AG09319 (cell line): ENCODE measurements at regions not wholly inside any gene's neighbourhood (a gene's known extent, or its start where the extent isn't known, plus 50 kb on each side); places are given as distances from the start of the nearest gene placed in this dataset.

Experiments used
- DNase-seq: peaks from one replicate; pipeline ENCODE4 v3.0.0-alpha.2; 2010; ENCODE audit warnings: low read depth; ENCODE audit errors: extremely low read depth
- CTCF ChIP-seq: IDR thresholded peaks from 2 replicates; pipeline ENCODE4 v1.5.1; 2011; ENCODE audit warnings: low read depth, mild to moderate bottlenecking, inconsistent platforms, low read length, moderate library complexity

DNA sequence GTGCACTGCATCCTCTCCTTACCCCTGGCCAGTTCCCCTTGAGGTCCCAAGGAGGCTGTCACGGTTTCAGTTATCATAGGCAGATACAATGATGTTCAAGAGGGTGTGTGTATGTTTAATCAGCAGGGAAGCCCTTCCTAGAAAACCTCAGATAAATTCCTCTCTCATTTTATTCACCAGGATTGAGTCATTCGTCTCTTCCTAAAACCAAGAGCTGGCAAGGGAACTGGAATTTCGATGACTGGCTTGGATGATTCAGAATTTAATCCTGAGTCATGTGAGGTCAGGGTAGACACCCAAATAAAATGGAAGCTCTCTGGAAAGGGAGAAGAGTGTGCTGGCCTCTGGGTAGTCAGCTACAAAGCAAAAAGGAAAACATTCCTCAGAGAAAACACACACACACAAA, 106.2 kb upstream of the RAPGEF2 start:
- DNase-seq, result peak; percentile 69

DNA sequence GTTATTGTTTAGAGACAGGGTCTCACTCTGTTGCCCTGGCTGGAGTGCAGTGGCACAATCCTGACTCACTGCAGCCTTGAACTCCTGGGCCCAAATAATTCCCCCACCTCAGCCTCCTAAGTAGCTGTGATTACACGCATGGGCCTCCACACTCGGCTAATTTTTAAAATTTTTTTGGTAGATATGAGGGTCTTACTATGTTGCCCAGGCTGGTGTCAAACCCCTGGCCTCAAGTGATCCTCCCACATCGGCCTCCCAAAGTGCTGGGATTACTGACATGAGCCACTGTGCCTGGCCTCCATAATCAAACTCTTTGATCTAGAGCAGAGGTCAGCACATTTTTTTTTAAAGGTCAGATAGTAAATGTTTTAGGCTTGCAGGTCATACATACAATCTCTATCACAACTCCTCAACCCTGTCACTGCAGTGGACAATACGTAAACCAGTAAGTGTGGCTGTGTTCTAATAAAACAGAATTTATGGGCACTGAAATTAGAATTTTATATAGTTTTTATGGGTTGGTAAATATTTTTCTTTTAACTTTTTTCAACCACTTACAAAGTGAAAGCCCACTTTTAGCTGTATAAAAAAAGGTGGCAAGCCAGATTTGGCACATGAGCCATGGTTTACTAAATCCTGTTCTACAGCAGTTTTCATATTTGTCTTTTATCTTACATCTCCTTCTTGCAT, 105.1 kb upstream of the RAPGEF2 start:
- no peak for TF ChIP-seq CTCF
- DNase-seq, result no peak

More for the DNA sequence above, 106.2 kb upstream of the RAPGEF2 start:
- TF ChIP-seq CTCF, result no peak; the same call in 1 of the 2 replicates

DNA sequence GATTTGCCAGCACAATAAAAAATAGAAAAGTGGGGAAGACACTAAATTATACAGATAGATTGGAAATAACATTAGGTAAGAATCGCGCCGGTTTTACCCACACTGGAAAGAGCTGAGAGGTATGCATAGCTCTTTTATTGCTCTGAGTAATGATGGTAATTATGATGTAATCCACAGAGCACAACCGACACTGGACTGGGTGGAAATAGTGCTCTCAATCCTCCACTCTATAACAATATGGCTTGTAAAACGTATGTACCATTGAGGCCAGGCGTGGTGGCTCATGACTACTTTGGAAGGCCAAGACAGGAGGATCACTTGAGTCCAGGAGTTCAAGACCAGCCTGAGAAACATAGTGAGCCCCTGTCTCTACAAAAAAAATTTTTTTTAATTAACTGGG, 104.3 kb upstream of the RAPGEF2 start:
- no peak for DNase-seq
- no peak for TF ChIP-seq CTCF

- no peak for DNase-seq
- TF ChIP-seq CTCF, result no peak
Measured at GRCh38 chr4:158999166-158999682, 103.7 kb upstream of the RAPGEF2 start.

DNA sequence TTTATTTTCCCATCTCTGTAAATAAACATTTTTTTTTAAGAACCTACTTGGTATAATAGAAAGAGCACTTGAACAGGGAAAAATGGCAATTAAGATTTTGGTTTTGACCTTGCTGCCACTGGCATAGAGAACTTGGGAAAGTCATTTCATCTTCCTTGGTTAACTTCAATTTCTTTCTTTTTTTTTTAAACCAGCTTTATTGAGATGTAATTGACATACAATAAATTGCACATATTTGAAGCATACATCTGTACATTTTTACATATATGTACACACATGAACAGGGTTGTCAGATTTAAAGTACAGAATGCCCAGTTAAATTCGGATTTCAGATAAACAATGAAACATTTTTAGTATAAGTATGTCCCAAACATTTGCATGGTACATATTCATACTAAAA, 103.0 kb upstream of the RAPGEF2 start:
- TF ChIP-seq CTCF, result no peak

GRCh38 chr4:159002950-159003349, 99.9 kb upstream of the RAPGEF2 start:
- no peak for DNase-seq
- TF ChIP-seq CTCF, result no peak

More for the DNA sequence above, 103.0 kb upstream of the RAPGEF2 start:
- DNase-seq, result no peak

DNA sequence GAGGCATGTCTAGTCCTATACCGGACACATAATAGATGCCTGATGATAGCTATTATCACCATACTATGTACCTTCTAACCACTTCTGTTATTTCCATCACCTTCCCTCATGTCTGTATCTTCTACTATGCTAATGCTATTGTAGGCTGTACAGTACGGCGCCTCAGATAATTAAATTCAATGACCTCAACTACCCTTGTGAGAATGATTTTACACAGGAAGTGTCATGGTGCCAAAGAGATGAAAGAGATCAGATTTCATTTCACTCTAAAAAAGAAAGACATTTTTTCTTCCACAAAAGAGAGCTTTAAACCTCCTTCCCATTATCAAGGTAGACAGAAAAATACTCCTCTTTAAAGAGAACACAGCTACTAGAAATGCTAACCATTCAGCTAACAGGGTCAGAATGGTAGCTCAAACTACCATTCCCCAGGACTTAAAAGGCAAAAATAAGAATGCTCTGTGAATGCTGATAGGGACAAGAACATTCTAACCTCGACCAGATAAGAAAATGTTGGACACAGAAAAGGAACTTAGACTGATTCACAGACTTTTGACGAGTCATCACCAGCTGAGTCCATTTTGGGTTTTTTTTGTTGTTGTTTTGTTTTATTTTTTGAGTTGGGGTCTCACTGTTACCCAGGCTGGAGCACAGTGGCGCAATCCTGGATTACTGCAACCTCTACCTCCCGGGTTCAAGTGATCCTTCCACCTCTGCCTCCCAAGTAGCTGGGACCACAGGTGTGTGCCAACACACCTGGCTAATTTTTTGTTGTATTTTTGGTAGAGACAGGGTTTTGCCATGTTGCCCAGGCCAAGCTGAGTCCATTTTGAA, 99.2 kb upstream of the RAPGEF2 start:
- no peak for DNase-seq
- no peak for TF ChIP-seq CTCF
